Peyer's patch (tissue), 4 donors: ENCODE measurements at regions not wholly inside any gene's neighbourhood (a gene's known extent, or its start where the extent isn't known, plus 50 kb on each side); places are given as distances from the start of the nearest gene placed in this dataset.

Source experiments
- POLR2A ChIP-seq, 2 donors: fragments of 450-650 bp; IDR thresholded peaks; one replicate each; pipeline ENCODE4 v1.5.1; 2017; ENCODE audit warnings: antibody characterized with exemption in 2 of 2, mild to moderate bottlenecking in 2 of 2, moderate library complexity in 2 of 2
- TF ChIP-seq, protein P1 (sequence below), 6 experiments: fragments of 450-650 bp in 4 of 6; fragments of 200-600 bp in 2 of 6; sonication (generic) in 1 of 6; IDR thresholded peaks; one replicate each; pipeline ENCODE4 v1.5.1; 2017 to 2019; ENCODE audit warnings: antibody characterized with exemption in 6 of 6, mild to moderate bottlenecking in 3 of 6, moderate library complexity in 1 of 6

DNA sequence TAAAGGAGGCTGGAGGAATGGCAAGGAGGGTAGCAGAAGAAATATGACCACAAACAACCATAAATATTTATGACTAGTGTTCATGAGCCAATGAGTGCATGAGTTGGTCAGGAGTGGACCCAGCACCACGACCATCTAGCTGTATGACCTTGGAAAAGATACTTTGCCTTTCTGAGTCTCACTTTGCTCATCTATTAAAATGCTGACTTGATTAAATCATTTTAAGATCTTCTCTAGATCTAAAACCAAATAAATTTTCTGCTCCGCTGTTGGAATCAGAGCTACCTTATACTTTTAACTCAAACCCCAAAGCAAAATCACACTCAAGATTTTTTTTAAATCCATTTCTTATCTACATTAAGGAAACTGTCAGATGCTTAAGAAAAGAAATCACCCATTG is 207.0 kb downstream of the GPAM start:
- no peak for TF ChIP-seq POLR2A (IDR thresholded peaks at IDR 0.05)
- TF ChIP-seq, protein P1, sequence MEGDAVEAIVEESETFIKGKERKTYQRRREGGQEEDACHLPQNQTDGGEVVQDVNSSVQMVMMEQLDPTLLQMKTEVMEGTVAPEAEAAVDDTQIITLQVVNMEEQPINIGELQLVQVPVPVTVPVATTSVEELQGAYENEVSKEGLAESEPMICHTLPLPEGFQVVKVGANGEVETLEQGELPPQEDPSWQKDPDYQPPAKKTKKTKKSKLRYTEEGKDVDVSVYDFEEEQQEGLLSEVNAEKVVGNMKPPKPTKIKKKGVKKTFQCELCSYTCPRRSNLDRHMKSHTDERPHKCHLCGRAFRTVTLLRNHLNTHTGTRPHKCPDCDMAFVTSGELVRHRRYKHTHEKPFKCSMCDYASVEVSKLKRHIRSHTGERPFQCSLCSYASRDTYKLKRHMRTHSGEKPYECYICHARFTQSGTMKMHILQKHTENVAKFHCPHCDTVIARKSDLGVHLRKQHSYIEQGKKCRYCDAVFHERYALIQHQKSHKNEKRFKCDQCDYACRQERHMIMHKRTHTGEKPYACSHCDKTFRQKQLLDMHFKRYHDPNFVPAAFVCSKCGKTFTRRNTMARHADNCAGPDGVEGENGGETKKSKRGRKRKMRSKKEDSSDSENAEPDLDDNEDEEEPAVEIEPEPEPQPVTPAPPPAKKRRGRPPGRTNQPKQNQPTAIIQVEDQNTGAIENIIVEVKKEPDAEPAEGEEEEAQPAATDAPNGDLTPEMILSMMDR (IDR thresholded peaks at IDR 0.05) = no peak
